ENCODE measurements at regions not wholly inside any gene's neighbourhood (a gene's known extent, or its start where the extent isn't known, plus 50 kb on each side); places are given as distances from the start of the nearest gene placed in this dataset.

GRCh38 chr18:53710080-53710479 lies 514.4 kb downstream of the MBD2 start:
- Histone ChIP-seq H3K27ac (no peak overlapping the region), H3K36me3 (no peaks in the 10 kb centered on the region), H3K9me3 (peaks cover 0 to 12% (median 4%) of the 10 kb centered on the region in 8 donors), H3K4me3 (no peak overlapping the region), H3K27me3 (replicated peaks in 1 of 7) (no peaks in the 10 kb centered on the region), H3K4me1 (no peaks in the 10 kb centered on the region)
- intact Hi-C loops (cut with DNase I; ENCODE audit: low total_unique reads) = no loop called here
- no peak for DNase-seq
- TF ChIP-seq POLR2AphosphoS5 (IDR thresholded peaks at IDR 0.05) (no peak), CTCF (IDR thresholded peaks at IDR 0.05 in 8 of 11, conservative IDR thresholded peaks at IDR 0.05 in 3 of 11) (no peak), POLR2A (IDR thresholded peaks at IDR 0.05) (no peak)
- WGBS, 5 donors = 74 to 90% (median 76%) methylated on average over 2 of the region's 2 CpGs

- no peak for DNase-seq
- TF ChIP-seq CTCF (IDR thresholded peaks at IDR 0.05 in 8 of 11, conservative IDR thresholded peaks at IDR 0.05 in 3 of 11) = no peak
- no peak for TF ChIP-seq POLR2AphosphoS5 (IDR thresholded peaks at IDR 0.05)
- TF ChIP-seq POLR2A (IDR thresholded peaks at IDR 0.05) = no peak
- Histone ChIP-seq H3K27ac (no peak overlapping the region), H3K4me1 (no peaks in the 10 kb centered on the region), H3K36me3 (no peaks in the 10 kb centered on the region), H3K27me3 (replicated peaks in 1 of 7) (no peaks in the 10 kb centered on the region), H3K4me3 (no peak overlapping the region), H3K9me3 (no peaks in the 10 kb centered on the region)
- intact Hi-C loops (cut with DNase I; ENCODE audit: low total_unique reads) = no loop called here
- WGBS, 5 donors = 75 to 97% (median 82%) methylated on average over 2 of the region's 2 CpGs
These were observed 522.0 kb downstream of the MBD2 start for GRCh38 chr18:53702480-53702879.

GRCh38 chr18:53701697-53702096 lies 522.8 kb downstream of the MBD2 start:
- WGBS, 5 donors = 56 to 75% (median 63%) methylated on average over 1 of the region's 1 CpG
- no peaks in the 10 kb centered on the region for H3K36me3 ChIP-seq

GRCh38 chr18:53698907-53699306 lies 525.6 kb downstream of the MBD2 start:
- WGBS, 5 donors = 0 to 3% (median 0%) methylated on average over 2 of the region's 2 CpGs
- no peaks in the 10 kb centered on the region for H3K4me1 ChIP-seq
- H3K27me3 ChIP-seq (replicated peaks in 1 of 7) = no peaks in the 10 kb centered on the region
- intact Hi-C loops (cut with DNase I; ENCODE audit: low total_unique reads) = no loop called here
- no peak overlapping the region for H3K4me3 ChIP-seq
- H3K9me3 ChIP-seq = peaks cover 0 to 3% (median 0%) of the 10 kb centered on the region in 8 donors
- H3K36me3 ChIP-seq = no peaks in the 10 kb centered on the region
- TF ChIP-seq POLR2AphosphoS5 (IDR thresholded peaks at IDR 0.05) (no peak), POLR2A (IDR thresholded peaks at IDR 0.05) (no peak), CTCF (IDR thresholded peaks at IDR 0.05 in 8 of 11, conservative IDR thresholded peaks at IDR 0.05 in 3 of 11) (no peak)
- no peak overlapping the region for H3K27ac ChIP-seq
- DNase-seq = no peak

More at GRCh38 chr18:53701697-53702096, 522.8 kb downstream of the MBD2 start:
- H3K27me3 ChIP-seq (replicated peaks in 1 of 7) = no peaks in the 10 kb centered on the region
- DNase-seq = no peak
- H3K27ac ChIP-seq = no peak overlapping the region
- H3K4me3 ChIP-seq = no peak overlapping the region
- H3K4me1 ChIP-seq = no peaks in the 10 kb centered on the region
- no peaks in the 10 kb centered on the region for H3K9me3 ChIP-seq
- intact Hi-C loops (cut with DNase I; ENCODE audit: low total_unique reads) = no loop called here
- TF ChIP-seq CTCF (IDR thresholded peaks at IDR 0.05 in 8 of 11, conservative IDR thresholded peaks at IDR 0.05 in 3 of 11) (no peak), POLR2AphosphoS5 (IDR thresholded peaks at IDR 0.05) (no peak), POLR2A (IDR thresholded peaks at IDR 0.05) (no peak)

Data from spleen (tissue), 11 donors.